ENCODE measurements at regions not wholly inside any gene's neighbourhood (a gene's known extent, or its start where the extent isn't known, plus 50 kb on each side); places are given as distances from the start of the nearest gene placed in this dataset.

DNA sequence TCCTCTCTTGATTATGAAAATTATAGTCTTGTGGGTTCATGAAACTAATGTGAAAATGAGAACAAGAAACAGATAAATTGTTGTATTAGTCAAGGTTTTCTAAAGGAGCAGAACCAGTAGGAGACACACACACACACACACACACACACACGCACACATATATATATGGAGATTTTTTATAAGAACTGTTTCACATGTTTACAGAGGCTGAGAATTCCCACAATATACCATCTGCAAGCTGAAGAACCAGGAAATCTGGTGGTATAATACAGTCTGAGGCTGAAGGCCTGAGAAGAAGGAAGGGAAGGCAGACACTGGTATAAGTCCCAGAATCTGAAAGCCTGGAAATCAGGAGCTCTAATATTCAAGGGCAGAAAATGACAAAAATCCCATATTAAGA, 70.9 kb upstream of the RGS18 start:
- H3K4me3 Mint-ChIP-seq: no peak overlapping the region
- H3K27me3 Mint-ChIP-seq: no peaks in the 10 kb centered on the region
- no peak overlapping the region for H3K27ac Mint-ChIP-seq
- no peak for DNase-seq
- H3K4me1 Mint-ChIP-seq: no peaks in the 10 kb centered on the region
- no peaks in the 10 kb centered on the region for H3K9me3 Mint-ChIP-seq
- TF ChIP-seq, protein P1, sequence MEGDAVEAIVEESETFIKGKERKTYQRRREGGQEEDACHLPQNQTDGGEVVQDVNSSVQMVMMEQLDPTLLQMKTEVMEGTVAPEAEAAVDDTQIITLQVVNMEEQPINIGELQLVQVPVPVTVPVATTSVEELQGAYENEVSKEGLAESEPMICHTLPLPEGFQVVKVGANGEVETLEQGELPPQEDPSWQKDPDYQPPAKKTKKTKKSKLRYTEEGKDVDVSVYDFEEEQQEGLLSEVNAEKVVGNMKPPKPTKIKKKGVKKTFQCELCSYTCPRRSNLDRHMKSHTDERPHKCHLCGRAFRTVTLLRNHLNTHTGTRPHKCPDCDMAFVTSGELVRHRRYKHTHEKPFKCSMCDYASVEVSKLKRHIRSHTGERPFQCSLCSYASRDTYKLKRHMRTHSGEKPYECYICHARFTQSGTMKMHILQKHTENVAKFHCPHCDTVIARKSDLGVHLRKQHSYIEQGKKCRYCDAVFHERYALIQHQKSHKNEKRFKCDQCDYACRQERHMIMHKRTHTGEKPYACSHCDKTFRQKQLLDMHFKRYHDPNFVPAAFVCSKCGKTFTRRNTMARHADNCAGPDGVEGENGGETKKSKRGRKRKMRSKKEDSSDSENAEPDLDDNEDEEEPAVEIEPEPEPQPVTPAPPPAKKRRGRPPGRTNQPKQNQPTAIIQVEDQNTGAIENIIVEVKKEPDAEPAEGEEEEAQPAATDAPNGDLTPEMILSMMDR (IDR thresholded peaks at IDR 0.05): no peak
- intact Hi-C loops (cut with micrococcal nuclease): no loop called here
- ChIA-PET POLR2A (no interaction called here), CTCF (no interaction called here)
- H3K36me3 Mint-ChIP-seq (ENCODE audit: low read depth): no peaks in the 10 kb centered on the region
- no peak for ATAC-seq (ENCODE audit: low read depth)

DNA sequence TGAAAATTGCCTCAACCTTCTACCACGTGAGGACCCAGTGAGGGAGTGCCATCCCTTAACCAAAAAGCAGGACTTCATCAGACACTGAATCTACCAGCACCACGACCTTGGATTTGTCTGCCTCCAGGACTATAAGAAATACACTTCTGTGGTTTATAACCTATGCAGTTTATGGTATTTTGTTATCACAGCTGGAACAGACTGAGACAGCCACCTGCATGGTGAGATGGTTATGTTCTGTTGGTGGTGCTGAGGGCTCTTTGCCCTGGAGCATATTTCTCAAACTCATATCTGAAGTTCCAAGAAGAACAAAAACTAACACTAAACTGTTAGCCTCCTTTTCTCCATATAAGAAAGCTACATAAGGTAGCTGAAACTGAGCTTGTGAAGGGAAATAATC, 69.8 kb upstream of the RGS18 start:
- DNase-seq: no peak
- Mint-ChIP-seq H3K27me3 (no peaks in the 10 kb centered on the region), H3K4me3 (no peak overlapping the region), H3K4me1 (no peaks in the 10 kb centered on the region), H3K9me3 (no peaks in the 10 kb centered on the region), H3K27ac (no peak overlapping the region), H3K36me3 (ENCODE audit: low read depth) (no peaks in the 10 kb centered on the region)
- ChIA-PET POLR2A (no interaction called here), CTCF (no interaction called here)
- intact Hi-C loops (cut with micrococcal nuclease): no loop called here
- no peak for ATAC-seq (ENCODE audit: low read depth)
- TF ChIP-seq, protein P1 (IDR thresholded peaks at IDR 0.05): no peak

DNA sequence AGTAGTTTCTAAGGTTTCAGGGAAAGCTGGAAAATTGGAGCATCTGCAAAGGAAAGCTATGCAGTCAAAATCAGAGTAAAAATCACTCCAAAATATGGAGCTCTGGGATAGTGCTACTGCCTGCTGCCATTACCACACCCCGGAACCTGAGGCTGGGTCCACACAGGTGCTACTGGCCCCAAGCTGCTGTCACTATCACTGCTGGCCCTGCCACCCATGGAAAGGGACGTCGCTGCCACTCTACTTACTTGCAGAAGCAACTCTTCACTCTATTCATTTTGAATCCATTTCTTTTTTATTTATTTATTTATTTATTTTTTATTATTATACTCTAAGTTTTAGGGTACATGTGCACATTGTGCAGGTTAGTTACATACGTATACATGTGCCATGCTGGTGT, 60.3 kb upstream of the RGS18 start:
- intact Hi-C loops (cut with micrococcal nuclease): no loop called here
- Mint-ChIP-seq H3K36me3 (ENCODE audit: low read depth) (no peaks in the 10 kb centered on the region), H3K9me3 (no peaks in the 10 kb centered on the region), H3K4me3 (no peak overlapping the region), H3K27me3 (no peaks in the 10 kb centered on the region), H3K27ac (no peak overlapping the region), H3K4me1 (no peaks in the 10 kb centered on the region)
- no peak for DNase-seq
- no peak for ATAC-seq (ENCODE audit: low read depth)
- ChIA-PET POLR2A (no interaction called here), CTCF (no interaction called here)
- TF ChIP-seq, protein P1 (IDR thresholded peaks at IDR 0.05): no peak

DNA sequence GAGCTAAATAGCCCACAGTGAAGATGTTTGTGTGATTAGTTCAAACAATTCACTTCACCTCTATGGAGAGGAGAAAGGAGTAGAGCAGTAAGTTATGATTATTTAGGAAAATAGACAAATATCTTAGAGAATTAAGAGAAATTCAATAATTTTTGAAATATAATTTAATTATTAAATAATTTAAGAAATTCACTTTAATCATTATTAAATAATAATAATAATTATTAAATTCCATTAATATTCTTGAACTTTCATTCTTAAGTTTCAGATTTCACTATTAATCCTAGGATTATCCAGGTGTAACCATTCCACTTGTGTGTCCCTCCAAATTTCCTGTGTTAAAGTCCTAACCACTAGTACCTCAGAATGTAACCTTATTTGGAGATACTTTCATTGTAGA, 58.9 kb upstream of the RGS18 start:
- TF ChIP-seq, protein P1 (IDR thresholded peaks at IDR 0.05): no peak
- intact Hi-C loops (cut with micrococcal nuclease): no loop called here
- Mint-ChIP-seq H3K27me3 (no peaks in the 10 kb centered on the region), H3K4me3 (no peak overlapping the region), H3K4me1 (no peaks in the 10 kb centered on the region), H3K27ac (no peak overlapping the region), H3K9me3 (no peaks in the 10 kb centered on the region), H3K36me3 (ENCODE audit: low read depth) (no peaks in the 10 kb centered on the region)
- ChIA-PET POLR2A (no interaction called here), CTCF (no interaction called here)
- DNase-seq (no peak), ATAC-seq (ENCODE audit: low read depth) (no peak)

DNA sequence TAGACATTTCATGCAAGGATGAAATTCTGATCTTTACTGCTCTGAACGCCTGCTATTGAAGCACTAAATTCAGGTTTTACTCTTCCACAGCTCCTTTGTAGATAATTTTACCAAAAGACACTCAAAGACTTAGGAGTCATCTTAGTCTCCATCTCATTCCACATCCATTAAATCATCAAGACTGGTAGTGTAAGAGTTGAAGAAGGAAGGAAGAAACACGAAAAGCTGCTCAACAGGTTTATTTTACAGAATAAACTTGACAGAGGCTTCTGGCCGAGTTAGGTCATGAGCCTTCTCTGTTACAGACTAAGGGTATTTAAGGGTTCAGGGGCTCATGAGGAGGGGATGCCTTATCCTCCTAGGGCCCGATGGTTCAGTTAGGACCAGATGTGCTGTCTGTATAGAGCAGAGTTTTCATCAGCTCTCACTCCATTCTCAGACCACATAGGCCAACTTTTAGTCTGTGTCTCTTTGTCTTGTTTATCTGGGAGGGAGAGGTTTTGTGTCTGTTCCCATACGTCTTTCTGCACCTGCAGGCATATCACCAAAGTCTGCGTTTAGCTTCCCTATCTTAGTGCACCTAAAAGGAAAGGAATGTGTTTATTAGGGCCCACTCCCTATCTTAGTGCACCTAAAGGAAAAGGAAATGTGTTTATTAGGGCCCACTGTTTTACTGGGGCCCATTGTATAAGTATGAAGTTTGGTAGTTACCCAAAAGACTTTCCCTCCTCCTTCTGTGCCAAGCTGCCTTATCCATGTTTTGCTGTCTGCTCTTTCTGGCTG, 57.4 kb upstream of the RGS18 start:
- Mint-ChIP-seq H3K4me1 (no peaks in the 10 kb centered on the region), H3K9me3 (no peaks in the 10 kb centered on the region), H3K4me3 (no peak overlapping the region), H3K27ac (no peak overlapping the region), H3K27me3 (no peaks in the 10 kb centered on the region), H3K36me3 (ENCODE audit: low read depth) (no peaks in the 10 kb centered on the region)
- ATAC-seq (ENCODE audit: low read depth) (no peak), DNase-seq (no peak)
- TF ChIP-seq, protein P1 (IDR thresholded peaks at IDR 0.05): no peak
- intact Hi-C loops (cut with micrococcal nuclease): no loop called here
- ChIA-PET POLR2A (no interaction called here), CTCF (no interaction called here)
